ENCODE measurements at regions not wholly inside any gene's neighbourhood (a gene's known extent, or its start where the extent isn't known, plus 50 kb on each side); places are given as distances from the start of the nearest gene placed in this dataset.

- no peaks in the 10 kb centered on the region for H3K27me3 Mint-ChIP-seq (ENCODE audit: insufficient read depth, unreplicated experiment)
- CTCF ChIA-PET = interaction anchor here (0.5 to 5.0 kb wide), 22 partner anchors 22 to 783 kb away, joined by 3 to 26 read pairs (median 4); partner anchors contain the start of gene GADD45G
- TF ChIP-seq, protein P1, sequence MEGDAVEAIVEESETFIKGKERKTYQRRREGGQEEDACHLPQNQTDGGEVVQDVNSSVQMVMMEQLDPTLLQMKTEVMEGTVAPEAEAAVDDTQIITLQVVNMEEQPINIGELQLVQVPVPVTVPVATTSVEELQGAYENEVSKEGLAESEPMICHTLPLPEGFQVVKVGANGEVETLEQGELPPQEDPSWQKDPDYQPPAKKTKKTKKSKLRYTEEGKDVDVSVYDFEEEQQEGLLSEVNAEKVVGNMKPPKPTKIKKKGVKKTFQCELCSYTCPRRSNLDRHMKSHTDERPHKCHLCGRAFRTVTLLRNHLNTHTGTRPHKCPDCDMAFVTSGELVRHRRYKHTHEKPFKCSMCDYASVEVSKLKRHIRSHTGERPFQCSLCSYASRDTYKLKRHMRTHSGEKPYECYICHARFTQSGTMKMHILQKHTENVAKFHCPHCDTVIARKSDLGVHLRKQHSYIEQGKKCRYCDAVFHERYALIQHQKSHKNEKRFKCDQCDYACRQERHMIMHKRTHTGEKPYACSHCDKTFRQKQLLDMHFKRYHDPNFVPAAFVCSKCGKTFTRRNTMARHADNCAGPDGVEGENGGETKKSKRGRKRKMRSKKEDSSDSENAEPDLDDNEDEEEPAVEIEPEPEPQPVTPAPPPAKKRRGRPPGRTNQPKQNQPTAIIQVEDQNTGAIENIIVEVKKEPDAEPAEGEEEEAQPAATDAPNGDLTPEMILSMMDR (IDR thresholded peaks at IDR 0.05; ENCODE audit: unreplicated experiment) = no peak
- peak; percentile 55 for DNase-seq (ENCODE audit: unreplicated experiment)
- peaks cover 6% of the 10 kb centered on the region for H3K4me1 Mint-ChIP-seq (ENCODE audit: insufficient read depth, unreplicated experiment)
- POLR2A ChIA-PET = interaction anchor here (0.6 to 1.8 kb wide), 5 partner anchors 8 to 397 kb away, joined by 3 to 6 read pairs (median 3); no protein-coding TSS in a partner anchor
- no TSS peak for BruUV-seq (replicated peaks)
- H3K36me3 Mint-ChIP-seq (ENCODE audit: insufficient read depth, unreplicated experiment) = no peaks in the 10 kb centered on the region
- H3K27ac Mint-ChIP-seq (ENCODE audit: low read depth, unreplicated experiment) = peak overlapping the region; percentile 5
- no peaks in the 10 kb centered on the region for H3K9me3 Mint-ChIP-seq (ENCODE audit: unreplicated experiment)
- intact Hi-C loops (cut with micrococcal nuclease) = loop anchor here (5.0 kb wide), 1 partner anchor 103 kb away; no protein-coding TSS in a partner anchor
- H3K4me3 Mint-ChIP-seq (ENCODE audit: unreplicated experiment) = no peak overlapping the region
Observed at GRCh38 chr9:89999534-90000370, 394.9 kb downstream of the GADD45G start.

GRCh38 chr9:90000925-90001324 is 396.1 kb downstream of the GADD45G start:
- ChIA-PET CTCF (interaction anchor here (0.7 to 5.0 kb wide), 7 partner anchors 76 to 658 kb away, joined by 3 to 26 read pairs (median 5); no protein-coding TSS in a partner anchor), POLR2A (interaction anchor here (0.7 to 1.8 kb wide), 4 partner anchors 10 to 397 kb away, joined by 3 to 6 read pairs (median 4); no protein-coding TSS in a partner anchor)
- Mint-ChIP-seq H3K27ac (ENCODE audit: low read depth, unreplicated experiment) (no peak overlapping the region), H3K4me3 (ENCODE audit: unreplicated experiment) (no peak overlapping the region), H3K27me3 (ENCODE audit: insufficient read depth, unreplicated experiment) (no peaks in the 10 kb centered on the region), H3K4me1 (ENCODE audit: insufficient read depth, unreplicated experiment) (peaks cover 6% of the 10 kb centered on the region), H3K36me3 (ENCODE audit: insufficient read depth, unreplicated experiment) (no peaks in the 10 kb centered on the region), H3K9me3 (ENCODE audit: unreplicated experiment) (no peaks in the 10 kb centered on the region)
- intact Hi-C loops (cut with micrococcal nuclease) = no loop called here
- no peak for DNase-seq (ENCODE audit: unreplicated experiment)
- TF ChIP-seq, protein P1 (IDR thresholded peaks at IDR 0.05; ENCODE audit: unreplicated experiment) = no peak
- no TSS peak for BruUV-seq (replicated peaks)

- intact Hi-C loops (cut with micrococcal nuclease) = no loop called here
- Mint-ChIP-seq H3K4me1 (ENCODE audit: insufficient read depth, unreplicated experiment) (peaks cover 6% of the 10 kb centered on the region), H3K9me3 (ENCODE audit: unreplicated experiment) (no peaks in the 10 kb centered on the region), H3K27me3 (ENCODE audit: insufficient read depth, unreplicated experiment) (no peaks in the 10 kb centered on the region), H3K27ac (ENCODE audit: low read depth, unreplicated experiment) (no peak overlapping the region), H3K36me3 (ENCODE audit: insufficient read depth, unreplicated experiment) (no peaks in the 10 kb centered on the region), H3K4me3 (ENCODE audit: unreplicated experiment) (no peak overlapping the region)
- TF ChIP-seq, protein P1 (IDR thresholded peaks at IDR 0.05; ENCODE audit: unreplicated experiment) = no peak
- no peak for DNase-seq (ENCODE audit: unreplicated experiment)
- ChIA-PET CTCF (interaction anchor here (0.6 kb wide), 1 partner anchor 56 kb away, joined by 3 read pairs; no protein-coding TSS in a partner anchor), POLR2A (no interaction called here)
- BruUV-seq (replicated peaks) = no TSS peak
Observed at GRCh38 chr9:90001747-90002146, 396.9 kb downstream of the GADD45G start.

Measured in MCF 10A (cell line).